GM12891 (cell line): ENCODE measurements at regions not wholly inside any gene's neighbourhood (a gene's known extent, or its start where the extent isn't known, plus 50 kb on each side); places are given as distances from the start of the nearest gene placed in this dataset.
"Not testable (repeated sequence)": the region's sequence is repeated elsewhere in the genome, so short reads cannot be mapped to it uniquely, and the experiment has no call there.

ENCODE experiments used
- DNase-seq: peaks from one replicate; pipeline ENCODE4 v3.0.0; 2011; ENCODE audit warnings: low spot score; ENCODE audit not compliant: insufficient read length
- FAIRE-seq: peaks from 2 replicates; lab custom pipeline; 2011; peaks lifted over from hg19 to GRCh38; lab: Jason Lieb, UNC
- PAX5 ChIP-seq: IDR thresholded peaks from 2 replicates; pipeline ENCODE4 v1.6.1; 2011; ENCODE audit warnings: low read length, moderate library complexity, mild to moderate bottlenecking; ENCODE audit not compliant: insufficient read depth, severe bottlenecking
- POLR2A ChIP-seq: IDR thresholded peaks from 2 replicates; pipeline ENCODE4 v1.6.1; 2011; ENCODE audit warnings: low read depth, low read length, control low read depth
- POLR2AphosphoS5 ChIP-seq: IDR thresholded peaks from 2 replicates; pipeline ENCODE4 v1.6.1; 2011; ENCODE audit warnings: low read depth, low read length, control low read depth
- POU2F2 ChIP-seq: IDR thresholded peaks from 2 replicates; pipeline ENCODE4 v1.6.1; 2011; ENCODE audit warnings: low read depth, mild to moderate bottlenecking, control low read depth, low read length, moderate library complexity
- SPI1 ChIP-seq: IDR thresholded peaks from 2 replicates; pipeline ENCODE4 v1.6.1; 2011; ENCODE audit warnings: low read depth, low read length, control low read depth
- TAF1 ChIP-seq: IDR thresholded peaks from 2 replicates; pipeline ENCODE4 v1.6.1; 2011; ENCODE audit warnings: low read depth, low read length, control low read depth

DNA sequence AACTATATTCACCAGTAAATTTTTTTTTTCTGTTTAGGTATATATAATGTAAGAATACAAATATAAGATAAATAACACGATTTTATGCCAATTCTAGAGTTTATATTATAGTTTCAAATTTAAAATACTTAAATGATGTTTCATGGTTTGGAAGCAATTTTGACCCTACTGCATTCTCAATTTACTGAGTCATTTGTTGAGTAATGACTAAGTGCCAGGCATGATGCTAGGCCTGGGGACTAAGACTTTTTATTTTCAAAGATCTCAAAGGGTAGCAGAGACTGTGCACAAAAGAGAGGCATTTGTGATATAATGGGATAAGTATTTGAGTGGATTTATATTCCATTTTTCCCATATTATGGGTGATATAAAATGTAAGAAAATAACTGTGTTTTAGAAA lies 78.9 kb upstream of the SMIM30 start:
- DNase-seq = no peak
- FAIRE-seq = no peak
- TF ChIP-seq POLR2AphosphoS5 (no peak), POU2F2 (no peak), POLR2A (no peak), TAF1 (no peak), PAX5 (no peak), SPI1 (no peak)

DNA sequence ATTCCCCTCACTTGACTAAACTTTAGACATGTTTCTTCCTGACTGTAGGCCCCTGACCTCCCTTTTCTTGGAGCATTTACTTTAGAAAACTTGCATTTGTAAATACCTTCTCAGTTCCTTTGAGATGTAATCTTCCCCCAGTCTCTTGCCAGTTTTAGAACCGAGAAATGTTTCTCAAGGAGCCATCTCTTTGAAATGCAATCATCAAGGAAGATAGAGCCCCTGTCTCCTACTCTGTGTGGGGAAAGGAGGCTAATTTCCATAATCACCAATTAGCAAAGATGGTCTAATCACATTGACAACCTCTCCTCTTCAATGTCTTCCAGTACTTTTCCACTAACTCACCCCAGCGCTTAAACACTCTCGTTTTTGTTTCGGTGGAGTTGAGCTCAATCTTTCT lies 70.0 kb upstream of the SMIM30 start:
- no peak for FAIRE-seq

DNA sequence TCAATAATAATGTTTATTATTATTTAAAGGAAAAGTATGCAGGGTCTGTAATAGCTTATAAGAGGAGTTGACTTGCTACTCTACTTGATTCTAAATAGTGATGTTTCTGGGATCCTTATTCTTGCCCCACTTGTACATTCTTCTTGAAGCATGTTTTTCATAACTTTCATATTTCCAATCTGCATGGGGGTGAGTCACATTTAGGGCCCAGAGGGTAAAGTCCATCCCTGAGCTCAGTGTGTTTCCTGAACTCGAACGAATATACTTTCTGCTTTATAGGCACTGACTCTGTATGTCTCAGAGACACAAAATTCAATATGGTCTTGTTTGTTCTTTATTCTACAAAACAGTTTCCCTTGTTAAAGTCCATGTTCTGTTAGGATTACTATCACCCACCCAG lies 61.0 kb upstream of the SMIM30 start:
- FAIRE-seq = no peak
- no peak for DNase-seq
- TF ChIP-seq POLR2AphosphoS5 = no peak

More for the DNA sequence above, 70.0 kb upstream of the SMIM30 start:
- DNase-seq = no peak
- TF ChIP-seq POLR2AphosphoS5 = no peak
- TF ChIP-seq SPI1 = no peak
- TF ChIP-seq TAF1 = no peak
- TF ChIP-seq POLR2A = no peak
- TF ChIP-seq POU2F2 = no peak
- no peak for TF ChIP-seq PAX5

DNA sequence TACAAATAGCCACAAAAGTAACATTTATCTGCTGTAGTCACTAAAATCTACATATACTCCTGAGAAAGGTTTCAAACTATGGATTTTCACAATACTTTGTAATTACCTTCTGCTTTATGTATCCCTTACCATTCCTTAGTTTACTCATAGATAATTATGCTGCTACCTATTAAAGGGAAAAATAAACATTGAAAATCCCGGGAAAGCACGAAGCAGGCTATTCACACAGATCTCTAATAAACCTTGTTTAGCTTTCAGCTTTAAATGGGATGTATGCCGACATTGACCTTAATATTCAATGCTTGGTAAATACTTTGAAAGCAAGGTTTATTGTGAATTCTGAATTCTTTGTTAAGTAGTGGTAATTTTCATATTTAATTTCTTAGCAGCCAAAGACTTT lies 58.5 kb upstream of the SMIM30 start:
- no peak for TF ChIP-seq PAX5
- FAIRE-seq (no peak), DNase-seq (no peak)

DNA sequence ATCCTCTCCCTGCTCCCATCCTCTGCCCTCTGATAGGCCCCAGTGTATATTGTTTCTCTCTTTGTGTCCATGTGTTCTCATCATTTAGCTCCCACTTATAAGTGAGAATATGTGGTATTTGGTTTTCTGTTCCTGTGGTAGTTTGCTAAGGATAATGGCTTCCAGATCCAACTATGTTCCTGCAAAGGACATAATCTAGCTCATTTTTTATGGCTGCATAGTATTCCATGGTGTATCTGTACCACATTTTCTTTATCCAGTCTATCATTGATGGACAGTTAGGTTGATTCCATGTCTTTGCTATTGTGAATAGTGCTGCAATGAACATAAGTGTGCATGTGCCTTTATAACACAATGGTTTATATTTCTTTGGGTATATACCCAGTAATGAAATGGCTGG lies 57.8 kb upstream of the SMIM30 start:
- not testable (repeated sequence) for DNase-seq, FAIRE-seq

DNA sequence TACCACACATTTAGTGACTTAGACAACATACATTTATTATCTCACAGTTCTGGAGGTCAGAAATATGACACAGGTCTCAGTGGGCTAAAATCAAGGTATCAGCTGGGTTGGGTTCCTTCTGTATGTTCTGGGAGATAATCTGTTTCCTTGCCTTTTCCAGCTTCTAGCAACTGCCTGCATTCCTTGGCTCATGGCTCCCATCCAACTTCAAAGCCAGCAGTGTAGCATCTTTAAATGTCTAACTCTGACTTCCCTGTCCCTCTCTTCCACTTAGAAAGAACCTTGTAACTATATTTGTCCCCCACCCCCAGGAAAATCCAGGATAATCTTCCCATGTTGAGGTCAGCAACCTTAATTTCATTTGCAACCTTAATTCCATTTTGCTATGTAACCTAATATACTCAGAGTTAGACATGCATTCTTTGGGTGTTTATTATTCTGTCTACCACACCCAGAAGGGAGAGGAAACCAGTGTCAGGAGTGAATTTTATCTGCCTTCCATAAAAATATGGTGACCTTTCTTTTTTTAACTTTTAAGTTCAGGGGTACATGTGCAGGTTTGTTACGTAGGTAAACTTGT lies 57.3 kb upstream of the SMIM30 start:
- no peak for FAIRE-seq
- DNase-seq = no peak
- no peak for TF ChIP-seq PAX5
- no peak for TF ChIP-seq TAF1
- TF ChIP-seq SPI1 = no peak
- no peak for TF ChIP-seq POU2F2
- no peak for TF ChIP-seq POLR2A
- TF ChIP-seq POLR2AphosphoS5 = no peak

DNA sequence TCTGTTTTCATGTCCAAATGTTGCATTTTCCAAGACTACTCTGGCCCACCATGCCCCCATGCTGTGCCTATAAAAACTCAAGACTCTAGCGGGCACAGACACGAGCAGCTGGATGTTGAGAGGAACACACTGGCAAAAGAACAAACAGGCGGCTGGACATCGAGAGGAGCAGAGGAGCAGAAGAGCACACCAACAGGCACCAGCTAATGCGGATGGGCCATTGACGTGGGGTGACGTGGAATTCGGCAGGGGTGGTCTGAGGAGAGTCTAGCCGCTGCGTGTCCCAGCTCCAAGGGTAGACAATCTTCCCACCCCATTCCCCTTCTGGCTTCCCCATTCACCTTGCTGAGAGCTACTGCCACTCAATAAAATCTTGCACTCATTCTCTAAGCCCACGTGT lies 54.4 kb upstream of the SMIM30 start:
- TF ChIP-seq SPI1 = no peak
- TF ChIP-seq PAX5 = no peak
- no peak for TF ChIP-seq POLR2A
- no peak for TF ChIP-seq POU2F2
- no peak for TF ChIP-seq TAF1
- no peak for TF ChIP-seq POLR2AphosphoS5
- DNase-seq (no peak), FAIRE-seq (no peak)

DNA sequence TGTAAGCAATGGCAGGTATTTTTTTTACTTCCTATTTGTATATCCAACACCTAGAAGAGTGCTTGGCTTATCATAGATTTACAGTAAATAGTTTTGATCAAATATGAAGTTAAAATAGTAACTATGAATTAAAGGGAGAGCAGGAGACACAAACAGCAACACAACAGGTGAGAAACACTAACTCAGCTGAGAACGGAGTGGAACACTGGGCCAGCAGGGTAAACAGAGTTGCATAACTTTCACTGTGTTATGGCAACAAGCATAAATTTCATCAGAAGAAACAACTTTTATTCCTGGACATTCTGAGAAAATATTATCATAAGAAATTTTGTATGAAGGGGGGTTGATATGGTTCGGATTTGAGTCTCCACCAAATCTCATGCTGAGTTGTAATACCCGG lies 52.2 kb upstream of the SMIM30 start:
- DNase-seq = no peak
- TF ChIP-seq PAX5 (no peak), POLR2AphosphoS5 (no peak), TAF1 (no peak), POLR2A (no peak), POU2F2 (no peak), SPI1 (no peak)
- FAIRE-seq = no peak
